ENCODE measurements at regions not wholly inside any gene's neighbourhood (a gene's known extent, or its start where the extent isn't known, plus 50 kb on each side); places are given as distances from the start of the nearest gene placed in this dataset.

DNA sequence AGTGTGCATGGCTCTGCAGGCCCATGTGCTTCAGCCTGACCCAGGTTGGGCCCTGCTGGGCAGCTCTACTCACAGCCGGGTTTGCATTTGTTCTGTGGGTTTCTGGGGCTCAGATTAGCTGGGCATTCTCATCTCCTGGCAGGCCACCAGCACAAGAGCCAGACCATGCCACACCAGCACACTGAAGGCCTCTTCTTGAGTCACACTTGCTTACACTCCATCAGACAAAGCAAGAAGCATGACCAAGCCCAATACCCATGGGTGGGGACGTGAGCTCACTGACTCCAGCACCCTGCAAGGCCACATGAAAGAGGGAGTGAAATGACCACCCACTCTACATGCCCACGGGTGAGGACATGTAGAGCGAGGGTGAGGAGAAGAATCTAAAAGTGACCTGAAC, 257.8 kb upstream of the PPP2R2D start (continued):
- TF ChIP-seq ZNF622 (IDR thresholded peaks at IDR 0.05) (no peak), ZNF274 (IDR thresholded peaks at IDR 0.05; ENCODE audit: insufficient read depth, insufficient read length) (no peak)

DNA sequence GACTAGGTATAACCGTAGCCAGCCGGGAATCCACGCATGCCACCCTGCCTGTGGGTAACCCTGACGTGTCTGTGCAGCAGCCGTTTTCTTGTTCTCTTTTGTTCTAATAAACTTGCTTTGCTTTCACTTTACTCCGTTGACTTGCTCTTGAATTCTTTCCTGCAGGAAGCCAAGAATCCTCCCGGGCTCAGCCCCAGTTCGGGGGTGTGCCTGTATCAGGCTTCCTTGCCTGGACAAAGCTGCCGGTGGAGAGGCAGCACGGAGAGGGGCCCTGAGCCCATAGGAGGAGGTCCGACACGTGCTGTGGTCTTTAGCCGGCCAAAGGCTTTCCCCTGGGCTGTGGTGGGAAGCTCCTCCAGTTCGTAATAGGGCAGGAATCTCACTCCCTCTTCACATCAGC, 256.5 kb upstream of the PPP2R2D start:
- Histone ChIP-seq H3K4me1 (ENCODE audit: control insufficient read depth, insufficient read depth, low read length) (peaks cover 18% of the 10 kb centered on the region), H3K36me3 (ENCODE audit: control insufficient read depth in 2 of 2, insufficient read depth in 2 of 2, low read length in 1 of 2) (no peaks in the 10 kb centered on the region), H3K27ac (ENCODE audit: control insufficient read depth, insufficient read depth) (no peak overlapping the region), H3K27me3 (replicated peaks in 1 of 2; ENCODE audit: control insufficient read depth in 2 of 2, insufficient read depth in 2 of 2, low read length in 1 of 2) (no peaks in the 10 kb centered on the region), H2AFZ (ENCODE audit: control insufficient read depth, low read depth, low read length) (no peak overlapping the region), H3K9ac (ENCODE audit: control insufficient read depth, insufficient read depth, low read length) (no peak overlapping the region), H3K79me2 (ENCODE audit: control insufficient read depth, insufficient read depth, low read length) (no peaks in the 10 kb centered on the region), H4K20me1 (ENCODE audit: control insufficient read depth, insufficient read depth) (no peaks in the 10 kb centered on the region), H3K4me2 (ENCODE audit: control insufficient read depth, insufficient read depth) (no peak overlapping the region), H3K9me3 (replicated peaks; ENCODE audit: control insufficient read depth, insufficient read depth, low read length) (peaks cover 8% of the 10 kb centered on the region), H3K4me3 (no peak overlapping the region)
- SMC1A ChIA-PET (ENCODE audit: uncharacterized antibody, unreplicated experiment) = no interaction called here
- no TSS peak for BruUV-seq (replicated peaks)
- RAD21 ChIA-PET (ENCODE audit: unreplicated experiment) = no interaction called here
- ATAC-seq (no peak), DNase-seq (ENCODE audit: low read depth, low spot score) (no peak), FAIRE-seq (no peak)
- intact Hi-C loops (cut with micrococcal nuclease; ENCODE audit: unreplicated experiment) = no loop called here
- POLR2A ChIA-PET = no interaction called here
- TF ChIP-seq MXI1 (IDR thresholded peaks at IDR 0.05; ENCODE audit: low read depth, low read length) = no peak
- TF ChIP-seq BRCA1 (IDR thresholded peaks at IDR 0.05; ENCODE audit: low read depth, low read length) = no peak
- no peak for TF ChIP-seq STAT1 (conservative IDR thresholded peaks at IDR 0.05)
- TF ChIP-seq, protein P1, sequence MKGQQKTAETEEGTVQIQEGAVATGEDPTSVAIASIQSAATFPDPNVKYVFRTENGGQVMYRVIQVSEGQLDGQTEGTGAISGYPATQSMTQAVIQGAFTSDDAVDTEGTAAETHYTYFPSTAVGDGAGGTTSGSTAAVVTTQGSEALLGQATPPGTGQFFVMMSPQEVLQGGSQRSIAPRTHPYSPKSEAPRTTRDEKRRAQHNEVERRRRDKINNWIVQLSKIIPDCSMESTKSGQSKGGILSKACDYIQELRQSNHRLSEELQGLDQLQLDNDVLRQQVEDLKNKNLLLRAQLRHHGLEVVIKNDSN (IDR thresholded peaks at IDR 0.05; ENCODE audit: borderline replicate concordance, extremely low read length, insufficient read depth, low read depth, low read length) = no peak
- TF ChIP-seq, protein P2, sequence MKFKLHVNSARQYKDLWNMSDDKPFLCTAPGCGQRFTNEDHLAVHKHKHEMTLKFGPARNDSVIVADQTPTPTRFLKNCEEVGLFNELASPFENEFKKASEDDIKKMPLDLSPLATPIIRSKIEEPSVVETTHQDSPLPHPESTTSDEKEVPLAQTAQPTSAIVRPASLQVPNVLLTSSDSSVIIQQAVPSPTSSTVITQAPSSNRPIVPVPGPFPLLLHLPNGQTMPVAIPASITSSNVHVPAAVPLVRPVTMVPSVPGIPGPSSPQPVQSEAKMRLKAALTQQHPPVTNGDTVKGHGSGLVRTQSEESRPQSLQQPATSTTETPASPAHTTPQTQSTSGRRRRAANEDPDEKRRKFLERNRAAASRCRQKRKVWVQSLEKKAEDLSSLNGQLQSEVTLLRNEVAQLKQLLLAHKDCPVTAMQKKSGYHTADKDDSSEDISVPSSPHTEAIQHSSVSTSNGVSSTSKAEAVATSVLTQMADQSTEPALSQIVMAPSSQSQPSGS (IDR thresholded peaks at IDR 0.05; ENCODE audit: low read length) = no peak
- TF ChIP-seq NFXL1 (IDR thresholded peaks at IDR 0.05; ENCODE audit: borderline replicate concordance) = no peak
- TF ChIP-seq, protein P3, sequence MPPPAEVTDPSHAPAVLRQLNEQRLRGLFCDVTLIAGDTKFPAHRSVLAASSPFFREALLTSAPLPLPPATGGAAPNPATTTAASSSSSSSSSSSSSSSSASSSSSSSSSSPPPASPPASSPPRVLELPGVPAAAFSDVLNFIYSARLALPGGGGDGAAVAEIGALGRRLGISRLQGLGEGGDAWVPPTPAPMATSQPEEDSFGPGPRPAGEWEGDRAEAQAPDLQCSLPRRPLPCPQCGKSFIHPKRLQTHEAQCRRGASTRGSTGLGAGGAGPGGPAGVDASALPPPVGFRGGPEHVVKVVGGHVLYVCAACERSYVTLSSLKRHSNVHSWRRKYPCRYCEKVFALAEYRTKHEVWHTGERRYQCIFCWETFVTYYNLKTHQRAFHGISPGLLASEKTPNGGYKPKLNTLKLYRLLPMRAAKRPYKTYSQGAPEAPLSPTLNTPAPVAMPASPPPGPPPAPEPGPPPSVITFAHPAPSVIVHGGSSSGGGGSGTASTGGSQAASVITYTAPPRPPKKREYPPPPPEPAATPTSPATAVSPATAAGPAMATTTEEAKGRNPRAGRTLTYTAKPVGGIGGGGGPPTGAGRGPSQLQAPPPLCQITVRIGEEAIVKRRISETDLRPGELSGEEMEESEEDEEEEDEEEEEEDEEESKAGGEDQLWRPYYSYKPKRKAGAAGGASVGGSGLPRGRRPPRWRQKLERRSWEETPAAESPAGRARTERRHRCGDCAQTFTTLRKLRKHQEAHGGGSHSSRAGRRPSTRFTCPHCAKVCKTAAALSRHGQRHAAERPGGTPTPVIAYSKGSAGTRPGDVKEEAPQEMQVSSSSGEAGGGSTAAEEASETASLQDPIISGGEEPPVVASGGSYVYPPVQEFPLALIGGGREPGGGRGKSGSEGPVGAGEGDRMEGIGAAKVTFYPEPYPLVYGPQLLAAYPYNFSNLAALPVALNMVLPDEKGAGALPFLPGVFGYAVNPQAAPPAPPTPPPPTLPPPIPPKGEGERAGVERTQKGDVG (CRISPR knock-in tag; IDR thresholded peaks at IDR 0.05) = no peak
- 28% methylated on average over 14 of the region's 14 CpGs for WGBS (ENCODE audit: insufficient coverage, insufficient replicate concordance, low lambda C conversion rate, missing lambda C conversion rate)
- in situ Hi-C loops (cut with MboI) = no loop called here
- CTCF ChIA-PET = no interaction called here
